Choroid plexus epithelial cell (primary cell): ENCODE measurements at regions not wholly inside any gene's neighbourhood (a gene's known extent, or its start where the extent isn't known, plus 50 kb on each side); places are given as distances from the start of the nearest gene placed in this dataset.
A peak's percentile ranks its signal among the peaks of the same experiment; 100 is the strongest.

Experiments
- DNase-seq: peaks from one replicate; pipeline ENCODE4 v3.0.0-alpha.2; 2010; ENCODE audit warnings: low read depth
- H3K4me3 ChIP-seq: 2 replicates; pipeline ENCODE4 v1.5.1; 2011; ENCODE audit warnings: low read depth, mild to moderate bottlenecking, control low read depth, low read length, moderate library complexity
- CTCF ChIP-seq: conservative IDR thresholded peaks from 2 replicates; pipeline ENCODE4 v1.5.1; 2011; ENCODE audit warnings: low read depth, mild to moderate bottlenecking, control low read depth, inconsistent platforms, low read length, moderate library complexity

GRCh38 chr13:105285526-105285925 is 1249.9 kb downstream of the EFNB2 start:
- no peak for TF ChIP-seq CTCF
- DNase-seq, result peak; percentile 14
- H3K4me3 ChIP-seq, result no peak overlapping the region

GRCh38 chr13:105282406-105283285 is 1252.8 kb downstream of the EFNB2 start:
- DNase-seq, result no peak
- no peak for TF ChIP-seq CTCF
- no peak overlapping the region for H3K4me3 ChIP-seq

GRCh38 chr13:105278943-105279381 is 1256.5 kb downstream of the EFNB2 start:
- DNase-seq, result peak; percentile 5
- H3K4me3 ChIP-seq, result no peak overlapping the region

GRCh38 chr13:105276571-105276970 is 1258.9 kb downstream of the EFNB2 start:
- no peak overlapping the region for H3K4me3 ChIP-seq
- DNase-seq, result no peak
- TF ChIP-seq CTCF, result no peak

More at GRCh38 chr13:105278943-105279381, 1256.5 kb downstream of the EFNB2 start:
- no peak for TF ChIP-seq CTCF

GRCh38 chr13:105273665-105274222 is 1261.7 kb downstream of the EFNB2 start:
- H3K4me3 ChIP-seq, result no peak overlapping the region
- no peak for DNase-seq
- no peak for TF ChIP-seq CTCF

- no peak for DNase-seq
- TF ChIP-seq CTCF, result no peak
- no peak overlapping the region for H3K4me3 ChIP-seq
Observed at GRCh38 chr13:105272660-105273631, 1262.5 kb downstream of the EFNB2 start.
